HG03378 (cell line): ENCODE measurements at regions not wholly inside any gene's neighbourhood (a gene's known extent, or its start where the extent isn't known, plus 50 kb on each side); places are given as distances from the start of the nearest gene placed in this dataset.

Experiments used
- ATAC-seq: cut with Tn5 transposase; IDR thresholded peaks from one replicate; pipeline ENCODE4 v1.9.1; 2021; ENCODE audit warnings: mild to moderate bottlenecking, moderate library complexity; ENCODE audit not compliant: unreplicated experiment

GRCh38 chr6:37105148-37106050 is 64.6 kb upstream of the PIM1 start:
- no peak for ATAC-seq

- no peak for ATAC-seq
Observed at GRCh38 chr6:37106051-37106363, 63.9 kb upstream of the PIM1 start.

GRCh38 chr6:37106554-37106953 is 63.4 kb upstream of the PIM1 start:
- ATAC-seq: no peak

- no peak for ATAC-seq
Observed at GRCh38 chr6:37106982-37107491, 62.9 kb upstream of the PIM1 start.

GRCh38 chr6:37109714-37110499 is 60.0 kb upstream of the PIM1 start:
- no peak for ATAC-seq

- ATAC-seq: peak; percentile 56
Observed at GRCh38 chr6:37110500-37111461, 59.2 kb upstream of the PIM1 start.

GRCh38 chr6:37113976-37114375 is 56.0 kb upstream of the PIM1 start:
- no peak for ATAC-seq

- no peak for ATAC-seq
Observed at GRCh38 chr6:37114612-37115011, 55.3 kb upstream of the PIM1 start.

- no peak for ATAC-seq
Observed at GRCh38 chr6:37115236-37115895, 54.6 kb upstream of the PIM1 start.

- ATAC-seq: no peak
Observed at GRCh38 chr6:37116326-37116725, 53.6 kb upstream of the PIM1 start.

GRCh38 chr6:37119387-37119886 is 50.5 kb upstream of the PIM1 start:
- ATAC-seq: no peak
